ENCODE measurements at regions not wholly inside any gene's neighbourhood (a gene's known extent, or its start where the extent isn't known, plus 50 kb on each side); places are given as distances from the start of the nearest gene placed in this dataset.

DNA sequence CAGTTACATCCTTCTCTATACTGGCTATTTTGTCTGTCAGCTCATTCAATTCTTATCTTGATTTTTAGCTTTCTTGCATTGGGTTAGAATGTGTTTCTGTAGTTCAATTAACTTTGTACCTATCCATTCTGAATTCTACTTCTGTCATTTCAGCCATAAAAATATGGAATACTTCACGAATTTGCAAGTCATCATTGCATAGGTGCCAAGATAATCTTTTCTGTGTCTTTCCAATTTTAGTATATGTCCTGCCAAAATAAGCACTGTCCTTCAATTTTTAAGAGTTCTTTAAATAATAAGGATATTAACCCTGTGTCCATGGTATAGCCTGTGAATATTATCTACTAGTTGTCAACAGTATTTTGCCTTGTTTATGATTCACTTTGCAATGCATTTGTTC, 665.7 kb upstream of the MDGA2 start:
- TF ChIP-seq CTCF (IDR thresholded peaks at IDR 0.05): no peak
- TF ChIP-seq EZH2 (IDR thresholded peaks at IDR 0.05; ENCODE audit: borderline replicate concordance, insufficient read depth, low read depth, low read length, poor library complexity, severe bottlenecking): no peak
